MM.1S (cell line): ENCODE measurements at regions not wholly inside any gene's neighbourhood (a gene's known extent, or its start where the extent isn't known, plus 50 kb on each side); places are given as distances from the start of the nearest gene placed in this dataset.

ENCODE experiments used
- DNase-seq: peaks from one replicate; pipeline ENCODE4 v3.0.0-alpha.2; 2015
- H2AFZ ChIP-seq: fragments of 300-600 bp; sonication (generic); 2 replicates; pipeline ENCODE4 v1.6.0; 2016; ENCODE audit warnings: antibody characterized with exemption, low read length
- H3F3A ChIP-seq: fragments of 300-600 bp; sonication (generic); 2 replicates; pipeline ENCODE4 v1.6.1; 2016; ENCODE audit warnings: mild to moderate bottlenecking, antibody characterized with exemption, low read length, moderate library complexity, mixed read lengths; ENCODE audit not compliant: insufficient read depth
- H3K27ac ChIP-seq: fragments of 300-600 bp; sonication (generic); 2 replicates; pipeline ENCODE4 v1.5.1; 2016; ENCODE audit warnings: mild to moderate bottlenecking, low read length
- H3K27me3 ChIP-seq: fragments of 300-600 bp; sonication (generic); replicated peaks from 2 replicates; pipeline ENCODE4 v1.6.0; 2016; ENCODE audit warnings: low read length; ENCODE audit not compliant: insufficient read depth
- H3K36me3 ChIP-seq: fragments of 300-600 bp; sonication (generic); replicated peaks from 2 replicates; pipeline ENCODE4 v1.6.1; 2016; ENCODE audit warnings: mild to moderate bottlenecking, low read length, mixed read lengths; ENCODE audit not compliant: insufficient read depth
- H3K4me1 ChIP-seq: fragments of 300-600 bp; sonication (generic); 2 replicates; pipeline ENCODE4 v1.6.1; 2016; ENCODE audit warnings: low read length, mixed read lengths
- H3K4me2 ChIP-seq: fragments of 300-600 bp; sonication (generic); 2 replicates; pipeline ENCODE4 v1.6.0; 2016; ENCODE audit warnings: low read depth, low read length
- H3K4me3 ChIP-seq: fragments of 300-600 bp; sonication (generic); 2 replicates; pipeline ENCODE4 v1.5.1; 2016; ENCODE audit warnings: low read length, mixed read lengths
- H3K79me2 ChIP-seq: fragments of 300-600 bp; sonication (generic); 2 replicates; pipeline ENCODE4 v1.6.1; 2016; ENCODE audit warnings: mixed run types, low read length, mixed read lengths
- H3K9ac ChIP-seq: fragments of 300-600 bp; sonication (generic); 2 replicates; pipeline ENCODE4 v1.6.1; 2016; ENCODE audit warnings: low read length, mixed read lengths
- H3K9me2 ChIP-seq: fragments of 300-600 bp; sonication (generic); replicated peaks from 2 replicates; pipeline ENCODE4 v1.6.1; 2016; ENCODE audit warnings: mild to moderate bottlenecking, low read length, mixed read lengths; ENCODE audit not compliant: insufficient read depth
- H3K9me3 ChIP-seq: fragments of 300-600 bp; sonication (generic); replicated peaks from 2 replicates; pipeline ENCODE4 v1.6.1; 2016; ENCODE audit warnings: mild to moderate bottlenecking, low read length, mixed read lengths; ENCODE audit not compliant: insufficient read depth
- H4K20me1 ChIP-seq: fragments of 300-600 bp; sonication (generic); 2 replicates; pipeline ENCODE4 v1.6.1; 2016; ENCODE audit warnings: mild to moderate bottlenecking, low read length, moderate library complexity, mixed read lengths; ENCODE audit not compliant: insufficient read depth
- CTCF ChIP-seq: fragments of 300-600 bp; sonication (generic); IDR thresholded peaks from 2 replicates; pipeline ENCODE4 v1.5.1; 2016; ENCODE audit warnings: antibody characterized with exemption, low read length, mixed read lengths
- EZH2 ChIP-seq: fragments of 300-600 bp; sonication (generic); optimal IDR thresholded peaks from 2 replicates; pipeline ENCODE3; 2017; ENCODE audit warnings: low read depth, mild to moderate bottlenecking, antibody characterized with exemption, low read length, mixed read lengths
- EZH2phosphoT487 ChIP-seq: fragments of 300-600 bp; sonication (generic); IDR thresholded peaks from 2 replicates; pipeline ENCODE4 v1.6.1; 2018; ENCODE audit warnings: antibody characterized with exemption, low read length

GRCh38 chr1:4277598-4277997, 376.8 kb upstream of the AJAP1 start:
- Histone ChIP-seq H2AFZ (no peak overlapping the region), H3K9me2 (no peaks in the 10 kb centered on the region), H3K27me3 (peaks cover 74% of the 10 kb centered on the region), H3K4me2 (no peak overlapping the region), H3K79me2 (no peaks in the 10 kb centered on the region), H3K9ac (no peak overlapping the region), H3K4me3 (no peak overlapping the region), H4K20me1 (no peaks in the 10 kb centered on the region), H3K9me3 (no peaks in the 10 kb centered on the region), H3F3A (no peaks in the 10 kb centered on the region), H3K36me3 (no peaks in the 10 kb centered on the region), H3K4me1 (no peaks in the 10 kb centered on the region), H3K27ac (no peak overlapping the region)
- TF ChIP-seq CTCF (no peak), EZH2 (no peak), EZH2phosphoT487 (no peak)
- DNase-seq, result no peak

- Histone ChIP-seq H3K79me2 (no peaks in the 10 kb centered on the region), H3K36me3 (no peaks in the 10 kb centered on the region), H4K20me1 (no peaks in the 10 kb centered on the region), H3K9me3 (no peaks in the 10 kb centered on the region), H3K9ac (no peak overlapping the region), H3K4me3 (no peak overlapping the region), H3K4me2 (no peak overlapping the region), H3K4me1 (no peaks in the 10 kb centered on the region), H3K27ac (no peak overlapping the region), H2AFZ (no peak overlapping the region), H3K27me3 (peaks cover 87% of the 10 kb centered on the region), H3F3A (no peaks in the 10 kb centered on the region), H3K9me2 (no peaks in the 10 kb centered on the region)
- DNase-seq, result no peak
- no peak for TF ChIP-seq CTCF
- no peak for TF ChIP-seq EZH2phosphoT487
- no peak for TF ChIP-seq EZH2
Measured at GRCh38 chr1:4284976-4285375, 369.4 kb upstream of the AJAP1 start.

- Histone ChIP-seq H3K9me2 (no peaks in the 10 kb centered on the region), H2AFZ (no peak overlapping the region), H3K9me3 (no peaks in the 10 kb centered on the region), H3K79me2 (no peaks in the 10 kb centered on the region), H3K27ac (no peak overlapping the region), H3K4me1 (no peaks in the 10 kb centered on the region), H3F3A (no peaks in the 10 kb centered on the region), H3K9ac (no peak overlapping the region), H3K4me2 (no peak overlapping the region), H3K27me3 (peaks cover 54% of the 10 kb centered on the region), H3K4me3 (no peak overlapping the region), H3K36me3 (no peaks in the 10 kb centered on the region), H4K20me1 (no peaks in the 10 kb centered on the region)
- DNase-seq, result no peak
- TF ChIP-seq EZH2 (no peak), EZH2phosphoT487 (no peak), CTCF (no peak)
Measured at GRCh38 chr1:4292861-4293260, 361.5 kb upstream of the AJAP1 start.
